NT2/D1 (cell line): ENCODE measurements at regions not wholly inside any gene's neighbourhood (a gene's known extent, or its start where the extent isn't known, plus 50 kb on each side); places are given as distances from the start of the nearest gene placed in this dataset.
A peak's percentile ranks its signal among the peaks of the same experiment; 100 is the strongest.

Source experiments
- DNase-seq: peaks from one replicate; pipeline ENCODE4 v3.0.0-alpha.2; 2011; ENCODE audit warnings: low read depth, low spot score
- H3K27me3 ChIP-seq: 2 replicates; pipeline ENCODE4 v1.6.0; 2011; ENCODE audit warnings: mild to moderate bottlenecking; ENCODE audit not compliant: insufficient read length, insufficient read depth
- H3K36me3 ChIP-seq: 2 replicates; pipeline ENCODE4 v1.6.1; 2011; ENCODE audit warnings: mild to moderate bottlenecking, low read length, mixed read lengths; ENCODE audit not compliant: insufficient read depth, insufficient read length
- H3K4me1 ChIP-seq: 2 replicates; pipeline ENCODE4 v1.5.1; 2011; ENCODE audit not compliant: insufficient read depth, insufficient read length
- H3K4me3 ChIP-seq: 2 replicates; pipeline ENCODE4 v1.5.1; 2011; ENCODE audit warnings: low read depth; ENCODE audit not compliant: insufficient read length
- H3K9ac ChIP-seq: 2 replicates; pipeline ENCODE4 v1.6.0; 2011; ENCODE audit warnings: low read depth; ENCODE audit not compliant: insufficient read length
- H3K9me3 ChIP-seq: 2 replicates; pipeline ENCODE4 v1.5.1; 2011; ENCODE audit warnings: mild to moderate bottlenecking, low read length; ENCODE audit not compliant: insufficient read depth
- SUZ12 ChIP-seq: IDR thresholded peaks from 2 replicates; pipeline ENCODE4 v1.6.1; 2011; ENCODE audit not compliant: insufficient read length, insufficient read depth; ENCODE audit errors: extremely low read depth
- YY1 ChIP-seq: IDR thresholded peaks from 2 replicates; pipeline ENCODE4 v1.6.1; 2011; ENCODE audit not compliant: insufficient read length, insufficient read depth
- ZNF274 ChIP-seq: IDR thresholded peaks from 2 replicates; pipeline ENCODE4 v1.6.1; 2011; ENCODE audit warnings: mild to moderate bottlenecking, low read depth, low read length

DNA sequence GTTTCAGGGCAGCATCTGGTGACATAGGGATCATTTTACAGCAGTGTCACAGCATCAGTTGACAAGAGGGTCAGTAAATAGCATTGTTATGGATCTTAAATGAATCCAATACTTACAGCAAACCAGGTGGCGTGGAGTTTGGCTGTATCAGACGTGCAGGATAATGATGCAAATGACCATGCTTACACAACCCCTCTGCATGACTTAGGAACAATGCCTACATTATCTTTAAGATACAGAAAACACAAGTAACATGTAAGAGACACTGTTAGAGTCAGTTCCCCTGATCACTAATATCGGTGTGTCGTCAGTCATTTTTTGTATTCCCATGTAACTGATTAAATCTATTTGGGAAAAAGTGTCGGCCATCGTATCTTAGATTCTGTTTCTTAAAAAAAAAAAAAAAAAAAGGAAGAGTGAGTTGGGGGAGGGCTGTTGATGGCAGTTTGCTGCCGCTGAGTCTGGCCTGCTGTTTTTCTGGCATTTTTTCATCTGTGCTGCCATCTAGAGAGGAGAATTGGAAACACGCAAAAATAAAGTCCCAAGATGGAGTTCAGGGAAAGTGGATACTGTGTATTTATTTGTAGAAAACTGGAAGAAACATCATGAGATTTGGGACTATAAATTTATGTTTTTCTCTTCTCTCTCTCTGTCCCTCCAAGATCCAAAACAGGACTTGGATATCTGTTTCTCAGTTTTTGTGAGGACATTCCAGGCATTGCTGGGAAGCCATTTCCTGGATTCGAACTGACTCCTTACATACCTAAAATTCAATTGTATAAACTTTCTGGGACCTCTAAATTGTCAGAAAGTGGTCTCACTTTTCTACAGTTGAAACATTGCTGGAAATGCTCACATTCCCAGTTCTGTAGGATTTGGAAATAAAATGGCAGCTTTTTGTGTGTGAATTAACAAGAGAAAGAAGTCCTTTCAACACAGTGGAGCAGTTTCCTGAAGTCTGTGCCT is 60.3 kb upstream of the AGPS start:
- H3K4me3 ChIP-seq = no peak overlapping the region
- peaks cover 2% of the 10 kb centered on the region for H3K4me1 ChIP-seq
- TF ChIP-seq YY1 (no peak), ZNF274 (no peak)
- H3K36me3 ChIP-seq = no peaks in the 10 kb centered on the region
- H3K9me3 ChIP-seq = no peaks in the 10 kb centered on the region
- DNase-seq = peak; percentile 73
- H3K9ac ChIP-seq = no peak overlapping the region
- no peaks in the 10 kb centered on the region for H3K27me3 ChIP-seq

DNA sequence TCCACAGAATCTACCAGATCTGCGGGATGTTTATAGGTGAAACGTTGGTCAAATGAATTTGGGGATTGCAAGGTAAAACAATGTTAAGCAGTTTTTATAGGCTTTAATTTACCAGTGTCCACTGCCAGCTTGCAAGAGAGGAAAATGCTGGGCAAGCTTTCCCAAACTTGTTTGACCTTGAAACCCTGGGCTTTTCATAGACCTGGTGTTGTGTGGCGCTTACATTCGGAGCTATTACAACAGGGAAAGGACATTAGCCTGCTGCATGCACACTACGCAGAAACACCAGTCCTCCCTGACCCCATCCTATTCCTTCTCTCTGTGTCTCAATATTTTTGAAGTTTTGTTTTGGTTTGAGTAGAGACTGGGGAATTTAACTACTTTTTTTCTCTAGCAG is 59.6 kb upstream of the AGPS start:
- DNase-seq = no peak
- Histone ChIP-seq H3K9me3 (no peaks in the 10 kb centered on the region), H3K4me1 (peaks cover 2% of the 10 kb centered on the region), H3K36me3 (no peaks in the 10 kb centered on the region), H3K9ac (no peak overlapping the region), H3K27me3 (no peaks in the 10 kb centered on the region), H3K4me3 (no peak overlapping the region)
- TF ChIP-seq YY1 = no peak
- TF ChIP-seq ZNF274 = no peak
- TF ChIP-seq SUZ12 = no peak

DNA sequence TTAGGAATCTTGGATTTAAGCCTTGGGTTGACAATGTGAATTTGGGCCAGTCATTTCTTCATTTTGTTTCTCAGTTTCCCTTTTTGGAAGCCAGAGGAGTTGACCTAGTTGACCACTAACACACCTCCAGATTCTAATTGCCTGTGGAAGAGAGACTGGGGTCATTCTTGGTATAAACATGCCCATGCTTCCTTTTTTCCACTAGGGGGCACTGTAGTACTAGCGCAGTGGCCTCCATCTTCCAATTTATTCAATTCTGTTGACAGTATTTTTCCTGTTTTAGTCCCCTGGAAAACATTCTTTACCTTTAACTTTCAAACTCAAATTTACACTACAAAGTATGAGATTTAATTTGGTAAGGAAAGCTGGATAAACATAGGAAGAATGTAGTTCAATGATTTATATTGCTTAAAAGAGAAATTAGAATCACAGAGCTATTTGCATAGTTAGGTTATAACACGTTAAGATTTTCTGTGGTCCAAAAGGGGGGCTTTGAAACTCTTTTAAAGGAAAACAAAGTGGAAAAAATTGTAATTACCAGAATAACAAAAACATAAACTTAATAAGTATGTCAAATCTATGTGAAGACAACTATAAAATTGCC is 57.5 kb upstream of the AGPS start:
- Histone ChIP-seq H3K27me3 (no peaks in the 10 kb centered on the region), H3K9me3 (no peaks in the 10 kb centered on the region), H3K9ac (no peak overlapping the region), H3K4me1 (peaks cover 2% of the 10 kb centered on the region), H3K4me3 (no peak overlapping the region), H3K36me3 (no peaks in the 10 kb centered on the region)
- no peak for DNase-seq
- no peak for TF ChIP-seq ZNF274
- TF ChIP-seq SUZ12 = no peak
- no peak for TF ChIP-seq YY1

DNA sequence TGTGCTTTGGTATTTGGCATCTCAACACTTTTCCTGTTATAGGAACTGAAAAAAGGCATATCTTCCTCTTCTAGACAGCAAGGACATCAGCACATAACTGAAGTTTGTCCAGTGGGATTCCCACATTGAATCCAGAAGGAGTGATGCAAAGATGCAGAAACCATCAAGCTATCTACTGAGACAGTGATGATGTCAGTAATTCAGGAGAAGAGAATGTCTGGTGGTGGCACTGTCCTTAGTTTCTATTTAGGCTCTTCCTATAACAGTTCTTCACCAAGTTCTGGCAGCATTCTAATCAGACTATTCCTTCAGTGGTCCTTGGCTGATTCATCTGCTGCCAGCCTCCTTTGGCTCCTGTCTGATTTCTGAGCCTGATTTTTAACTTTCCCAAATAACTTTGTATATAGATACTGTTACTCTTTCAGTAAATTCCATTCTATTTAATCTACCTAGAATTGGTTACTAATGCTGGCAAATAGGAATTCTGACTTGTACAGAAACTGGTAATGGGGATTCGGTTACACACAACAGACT is 56.6 kb upstream of the AGPS start:
- H3K4me1 ChIP-seq = peaks cover 2% of the 10 kb centered on the region
- H3K27me3 ChIP-seq = no peaks in the 10 kb centered on the region
- no peak overlapping the region for H3K4me3 ChIP-seq
- H3K9me3 ChIP-seq = no peaks in the 10 kb centered on the region
- no peaks in the 10 kb centered on the region for H3K36me3 ChIP-seq
- no peak overlapping the region for H3K9ac ChIP-seq
- DNase-seq = no peak
- TF ChIP-seq SUZ12 (no peak), ZNF274 (no peak), YY1 (no peak)

DNA sequence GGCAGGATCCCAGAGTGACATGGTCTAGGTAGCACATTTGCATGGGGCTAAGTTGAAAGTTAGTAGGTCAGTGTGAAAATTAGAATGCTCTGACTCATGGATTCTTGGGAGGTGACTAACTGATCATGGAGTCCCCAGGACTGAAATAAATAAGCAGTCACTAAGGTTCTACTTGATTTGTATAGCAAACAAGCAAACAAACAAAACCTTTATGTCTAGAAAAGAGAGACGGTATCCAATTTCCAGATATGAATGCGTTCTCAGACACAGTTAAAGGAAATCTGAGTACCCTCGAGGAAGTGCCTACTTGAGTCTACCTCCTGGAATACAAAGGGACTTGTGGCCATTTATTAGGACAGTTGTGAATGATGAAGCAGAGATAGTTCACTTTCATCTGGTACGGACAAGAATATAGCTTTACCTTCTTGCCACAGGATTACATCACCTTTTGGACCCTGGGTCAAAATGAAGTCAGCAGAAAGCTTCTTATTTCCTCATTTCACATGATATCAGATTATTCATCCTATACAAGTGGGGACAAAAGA is 54.3 kb upstream of the AGPS start:
- H3K4me3 ChIP-seq = no peak overlapping the region
- DNase-seq = no peak
- no peak overlapping the region for H3K9ac ChIP-seq
- TF ChIP-seq SUZ12 (no peak), YY1 (no peak), ZNF274 (no peak)
- H3K4me1 ChIP-seq = no peaks in the 10 kb centered on the region
- H3K9me3 ChIP-seq = no peaks in the 10 kb centered on the region
- H3K36me3 ChIP-seq = no peaks in the 10 kb centered on the region
- no peaks in the 10 kb centered on the region for H3K27me3 ChIP-seq

DNA sequence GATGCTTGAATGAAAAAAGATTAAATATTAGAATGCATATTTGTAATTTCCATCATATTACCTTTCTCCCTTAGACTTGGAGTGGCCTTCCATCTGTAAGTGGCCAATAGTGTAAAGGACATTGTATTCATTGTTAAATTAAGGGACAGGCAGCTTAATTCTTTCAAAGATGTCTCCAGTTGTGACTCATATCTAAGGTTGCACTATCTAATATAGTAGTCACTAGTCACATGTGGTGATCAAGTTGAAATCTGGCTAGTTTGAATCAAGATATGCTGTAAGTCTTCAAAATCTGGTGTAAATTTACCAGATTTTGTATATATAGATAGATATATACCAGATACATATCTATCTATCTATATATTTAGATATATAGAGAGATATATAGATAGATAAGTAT is 52.4 kb upstream of the AGPS start:
- Histone ChIP-seq H3K27me3 (no peaks in the 10 kb centered on the region), H3K4me1 (no peaks in the 10 kb centered on the region), H3K36me3 (no peaks in the 10 kb centered on the region), H3K9me3 (no peaks in the 10 kb centered on the region), H3K4me3 (no peak overlapping the region), H3K9ac (no peak overlapping the region)
- TF ChIP-seq ZNF274 (no peak), SUZ12 (no peak), YY1 (no peak)
- DNase-seq = no peak

DNA sequence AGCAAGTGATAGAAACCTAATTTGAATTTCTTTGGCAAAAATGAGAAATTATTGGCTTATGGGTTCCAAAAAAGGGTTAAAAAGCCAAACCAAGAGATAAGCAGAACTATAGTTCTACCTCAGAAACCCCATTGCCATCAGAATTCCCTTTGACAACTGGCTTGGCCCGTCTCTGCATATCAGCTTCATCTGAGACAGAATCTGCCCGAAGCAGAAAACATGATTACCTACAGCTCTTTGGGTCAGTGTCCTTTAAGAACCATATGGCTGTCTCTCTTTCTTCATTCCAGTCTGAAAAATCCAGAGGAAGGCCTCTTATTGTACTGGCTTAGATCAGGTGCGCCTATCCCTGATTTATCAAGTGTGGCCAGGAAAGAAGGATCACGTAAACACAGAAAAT is 49.8 kb upstream of the AGPS start:
- Histone ChIP-seq H3K4me3 (no peak overlapping the region), H3K9me3 (no peaks in the 10 kb centered on the region), H3K9ac (no peak overlapping the region), H3K36me3 (no peaks in the 10 kb centered on the region), H3K27me3 (no peaks in the 10 kb centered on the region), H3K4me1 (no peaks in the 10 kb centered on the region)
- TF ChIP-seq YY1 (no peak), ZNF274 (no peak), SUZ12 (no peak)
- DNase-seq = no peak
